ENCODE measurements at regions not wholly inside any gene's neighbourhood (a gene's known extent, or its start where the extent isn't known, plus 50 kb on each side); places are given as distances from the start of the nearest gene placed in this dataset.

- TF ChIP-seq POLR2A (IDR thresholded peaks at IDR 0.05): no peak
- TF ChIP-seq POLR2AphosphoS5 (IDR thresholded peaks at IDR 0.05): no peak
Observed at GRCh38 chr4:101451086-101451485, 103.8 kb upstream of the PPP3CA start.
